MV-4-11 (cell line): ENCODE measurements at regions not wholly inside any gene's neighbourhood (a gene's known extent, or its start where the extent isn't known, plus 50 kb on each side); places are given as distances from the start of the nearest gene placed in this dataset.
A peak's percentile ranks its signal among the peaks of the same experiment; 100 is the strongest.

Experiments used
- DNase-seq: peaks from one replicate; lab custom pipeline; 2025; lab: John Stamatoyannopoulos, UW

- no peak for DNase-seq
Observed at GRCh38 chr2:104321116-104321795, 532.7 kb upstream of the POU3F3 start.

GRCh38 chr2:104321796-104322349 is 532.0 kb upstream of the POU3F3 start:
- no peak for DNase-seq

GRCh38 chr2:104332731-104333130 is 521.2 kb upstream of the POU3F3 start:
- no peak for DNase-seq

GRCh38 chr2:104337869-104338268 is 516.0 kb upstream of the POU3F3 start:
- no peak for DNase-seq

- no peak for DNase-seq
Observed at GRCh38 chr2:104340162-104340561, 513.8 kb upstream of the POU3F3 start.

- DNase-seq: no peak
Observed at GRCh38 chr2:104340879-104341828, 512.8 kb upstream of the POU3F3 start.

- DNase-seq: no peak
Observed at GRCh38 chr2:104344306-104344705, 509.6 kb upstream of the POU3F3 start.

GRCh38 chr2:104344985-104345384 is 508.9 kb upstream of the POU3F3 start:
- DNase-seq: no peak

- DNase-seq: no peak
Observed at GRCh38 chr2:104358122-104358521, 495.8 kb upstream of the POU3F3 start.

- DNase-seq: no peak
Observed at GRCh38 chr2:104361414-104361813, 492.5 kb upstream of the POU3F3 start.

GRCh38 chr2:104368089-104368488 is 485.8 kb upstream of the POU3F3 start:
- no peak for DNase-seq

- DNase-seq: no peak
Observed at GRCh38 chr2:104371087-104371781, 482.7 kb upstream of the POU3F3 start.

- no peak for DNase-seq
Observed at GRCh38 chr2:104375206-104375605, 478.7 kb upstream of the POU3F3 start.

- peak; percentile 80 for DNase-seq
Observed at GRCh38 chr2:104378853-104379374, 475.0 kb upstream of the POU3F3 start.

- no peak for DNase-seq
Observed at GRCh38 chr2:104384961-104385360, 469.0 kb upstream of the POU3F3 start.

- DNase-seq: no peak
Observed at GRCh38 chr2:104385743-104386142, 468.2 kb upstream of the POU3F3 start.

- DNase-seq: no peak
Observed at GRCh38 chr2:104388296-104388695, 465.6 kb upstream of the POU3F3 start.

- no peak for DNase-seq
Observed at GRCh38 chr2:104402825-104403224, 451.1 kb upstream of the POU3F3 start.

- no peak for DNase-seq
Observed at GRCh38 chr2:104404526-104404925, 449.4 kb upstream of the POU3F3 start.

- no peak for DNase-seq
Observed at GRCh38 chr2:104405623-104406022, 448.3 kb upstream of the POU3F3 start.

GRCh38 chr2:104406261-104406726 is 447.6 kb upstream of the POU3F3 start:
- no peak for DNase-seq

GRCh38 chr2:104407641-104408040 is 446.3 kb upstream of the POU3F3 start:
- no peak for DNase-seq
